D341Med (cell line): ENCODE measurements at regions not wholly inside any gene's neighbourhood (a gene's known extent, or its start where the extent isn't known, plus 50 kb on each side); places are given as distances from the start of the nearest gene placed in this dataset.

ENCODE experiments used
- DNase-seq: peaks from one replicate; pipeline ENCODE4 v3.0.0; 2012; ENCODE audit warnings: low spot score

- no peak for DNase-seq
Observed at GRCh38 chr9:21564175-21564574, 82.1 kb upstream of the IFNE start.

GRCh38 chr9:21565155-21565554 is 83.0 kb upstream of the IFNE start:
- no peak for DNase-seq

GRCh38 chr9:21567926-21568325 is 85.8 kb upstream of the IFNE start:
- DNase-seq = no peak

DNA sequence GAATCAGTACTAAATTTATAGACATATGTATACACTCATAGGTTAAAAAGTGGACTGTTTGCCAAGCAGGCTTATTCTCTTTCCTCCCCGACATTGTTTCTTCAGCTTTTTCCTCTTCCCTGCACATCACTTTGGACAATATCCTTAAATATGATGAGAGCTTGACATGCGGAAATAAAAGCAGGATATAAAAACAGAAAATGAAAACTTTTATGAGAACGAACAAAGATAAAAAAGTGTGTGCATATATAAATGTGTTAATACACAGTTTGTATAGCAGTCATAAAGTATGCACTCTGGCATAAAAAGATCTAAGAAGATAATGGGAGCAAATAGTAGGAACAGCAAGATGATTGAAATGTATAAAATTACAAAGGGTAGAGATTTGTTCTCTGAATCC is 86.4 kb upstream of the IFNE start:
- DNase-seq = no peak

DNA sequence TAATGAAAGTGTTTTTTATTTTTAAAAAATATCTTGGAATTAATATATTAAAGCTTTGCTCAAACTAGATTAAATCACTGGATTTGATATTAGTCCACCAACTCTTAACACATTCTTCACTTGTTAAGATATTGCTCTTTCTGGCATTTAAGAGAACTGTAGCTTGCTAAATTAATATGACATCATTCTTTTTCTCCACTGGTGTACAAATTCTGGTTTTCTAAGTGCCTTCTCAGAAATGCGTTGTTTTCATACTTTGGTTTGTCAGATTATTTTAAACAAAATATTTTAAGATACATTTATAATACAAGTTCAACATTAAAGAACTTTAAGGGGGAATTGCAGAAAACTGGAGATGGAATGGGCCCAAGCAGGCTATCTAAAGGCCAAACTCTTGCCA is 87.6 kb upstream of the IFNE start:
- DNase-seq = no peak

GRCh38 chr9:21570643-21571275 is 88.6 kb upstream of the IFNE start:
- no peak for DNase-seq

GRCh38 chr9:21574261-21574660 is 92.1 kb upstream of the IFNE start:
- no peak for DNase-seq

DNA sequence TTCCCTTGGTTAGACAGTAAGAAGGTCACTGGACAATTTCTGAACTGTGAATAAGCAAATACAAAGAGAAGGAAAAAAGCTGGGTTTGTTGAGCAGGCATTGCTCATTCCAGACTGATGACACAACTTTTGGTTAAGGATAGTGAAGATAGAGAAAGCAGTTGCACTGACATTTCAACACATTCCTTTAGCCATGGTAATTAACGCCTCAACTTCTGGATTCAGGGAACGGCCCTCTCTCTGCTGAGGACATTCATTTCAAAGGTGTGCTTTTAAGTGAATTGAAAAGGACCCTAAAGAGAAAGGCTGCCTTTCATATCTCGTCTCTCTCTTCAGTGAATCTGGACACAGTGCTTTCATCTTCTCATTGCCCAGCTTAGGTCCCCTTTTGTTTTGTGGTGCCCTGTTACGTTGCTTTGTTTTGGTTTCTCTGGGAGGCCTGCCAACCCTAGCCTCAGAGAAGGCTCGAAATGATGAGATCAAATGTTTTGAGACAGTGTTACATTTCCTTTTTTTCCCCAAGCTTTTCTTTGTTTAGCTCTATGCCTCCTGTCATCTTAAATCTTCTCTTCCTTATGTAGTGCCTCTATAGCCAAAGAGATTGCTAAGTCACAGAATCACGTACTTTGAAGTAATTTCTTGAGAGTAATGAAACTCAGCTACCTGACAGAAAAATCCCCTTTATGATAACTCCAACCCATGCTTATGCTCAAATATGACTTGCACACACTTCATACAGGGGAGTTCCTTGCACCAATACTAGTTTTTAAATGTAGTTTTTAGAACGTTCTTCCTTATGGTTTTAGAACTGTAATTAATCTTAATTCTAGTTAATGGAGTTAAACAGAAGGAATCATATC is 94.4 kb upstream of the IFNE start:
- DNase-seq = no peak

GRCh38 chr9:21579247-21579671 is 97.1 kb upstream of the IFNE start:
- no peak for DNase-seq

DNA sequence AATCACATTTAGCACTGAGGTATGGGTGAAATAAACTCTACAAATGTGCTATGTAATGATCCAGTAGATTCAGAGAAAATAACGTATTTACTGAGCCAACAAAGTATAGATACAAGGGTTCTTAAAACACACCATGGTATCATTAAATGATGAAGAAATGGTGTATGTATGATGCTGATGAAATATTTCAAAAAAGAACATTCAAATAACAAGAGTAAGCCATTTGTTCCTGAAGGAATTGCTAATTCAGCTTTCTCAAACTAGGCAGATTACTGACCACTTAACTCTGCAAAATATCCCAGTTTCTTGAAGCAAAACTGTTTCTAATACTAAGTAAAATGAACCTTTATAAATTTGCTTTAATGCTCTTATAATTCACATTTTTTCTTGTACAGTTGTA is 97.6 kb upstream of the IFNE start:
- DNase-seq = no peak

GRCh38 chr9:21580636-21581378 is 98.7 kb upstream of the IFNE start:
- no peak for DNase-seq

DNA sequence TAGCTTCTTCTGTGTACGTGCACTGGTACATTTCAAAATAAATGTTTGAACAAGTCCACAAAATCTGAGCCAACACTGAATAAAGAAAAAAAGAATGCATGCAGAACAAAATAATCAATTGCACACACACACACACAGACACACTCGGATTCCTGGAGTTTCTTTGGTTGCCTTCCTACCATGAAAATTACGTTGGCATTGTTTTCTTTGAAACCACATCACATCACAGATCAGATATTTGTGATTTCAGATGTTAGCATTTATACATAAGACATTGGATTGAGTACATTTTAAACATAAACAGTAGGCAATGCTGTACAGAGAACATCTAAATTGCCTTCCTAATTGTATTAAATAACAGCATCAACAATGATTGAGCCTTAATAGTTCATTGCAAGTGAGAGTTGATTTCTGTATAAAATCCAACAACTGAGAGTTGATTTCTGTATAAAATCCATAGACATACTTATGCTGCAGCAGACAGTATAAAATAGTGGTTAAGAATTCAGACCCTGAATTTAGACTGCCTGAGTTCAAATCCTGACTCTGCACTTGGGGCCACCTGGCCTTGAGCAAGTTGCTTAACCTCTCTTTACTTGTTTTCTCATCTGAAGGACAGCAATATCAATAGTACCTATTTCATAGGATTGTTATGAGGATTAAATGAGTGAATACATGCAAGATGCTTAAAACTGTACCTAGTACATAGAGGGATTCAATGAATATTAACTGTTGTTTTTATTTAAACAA is 101.7 kb upstream of the IFNE start:
- no peak for DNase-seq

- DNase-seq = no peak
Observed at GRCh38 chr9:21584890-21585289, 102.8 kb upstream of the IFNE start.

DNA sequence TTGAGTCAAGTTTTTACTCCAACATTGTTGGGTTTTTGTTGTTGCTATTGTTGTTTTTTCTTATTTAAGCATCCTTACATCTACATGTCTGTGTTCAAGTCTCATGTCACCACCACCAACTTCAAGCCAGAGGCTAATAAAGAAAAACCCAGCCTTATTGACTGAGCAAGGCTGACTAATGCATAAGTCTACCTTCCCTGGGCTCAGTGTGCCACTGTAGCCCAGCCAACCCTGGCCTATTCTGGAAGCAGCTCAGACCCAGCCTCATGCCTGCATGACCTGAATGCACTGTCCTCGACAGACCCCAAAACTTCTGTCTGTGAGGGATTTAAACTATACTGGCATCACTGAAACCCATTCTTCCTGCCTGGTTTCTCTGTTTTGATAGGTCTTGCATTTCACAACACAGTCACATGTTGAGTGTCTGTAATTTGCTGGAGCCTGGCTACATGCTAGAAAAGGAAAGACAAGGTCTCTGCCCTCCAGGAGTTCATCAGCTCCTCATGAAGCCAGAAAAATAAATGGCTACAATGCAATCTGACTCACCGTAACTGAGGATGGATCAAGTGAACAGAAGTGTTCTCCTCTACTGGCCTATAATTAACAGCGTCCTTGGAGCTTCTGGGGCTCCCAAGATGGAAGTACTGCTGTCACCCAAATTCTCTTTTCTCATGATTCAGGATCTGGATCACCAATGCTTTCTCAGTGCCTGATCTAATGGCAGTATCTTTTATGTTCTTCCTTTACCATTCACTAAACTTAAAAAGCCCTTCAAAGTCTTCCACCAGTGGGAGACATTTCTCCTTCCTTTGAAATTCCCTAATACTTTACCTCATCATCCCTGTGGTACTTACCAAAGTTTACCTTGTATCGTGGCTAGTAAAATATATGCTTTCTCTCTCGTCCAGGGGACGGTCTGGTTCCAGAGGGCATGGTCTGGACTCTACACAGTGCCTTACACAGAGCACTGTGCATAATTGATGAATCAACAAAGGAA is 103.9 kb upstream of the IFNE start:
- no peak for DNase-seq

GRCh38 chr9:21589344-21590056 is 107.4 kb upstream of the IFNE start:
- no peak for DNase-seq

- no peak for DNase-seq
Observed at GRCh38 chr9:21590058-21590996, 108.2 kb upstream of the IFNE start.

GRCh38 chr9:21591221-21592062 is 109.3 kb upstream of the IFNE start:
- DNase-seq = no peak

GRCh38 chr9:21592063-21592338 is 109.9 kb upstream of the IFNE start:
- DNase-seq = no peak

GRCh38 chr9:21597284-21597683 is 115.2 kb upstream of the IFNE start:
- no peak for DNase-seq
